ENCODE measurements at regions not wholly inside any gene's neighbourhood (a gene's known extent, or its start where the extent isn't known, plus 50 kb on each side); places are given as distances from the start of the nearest gene placed in this dataset.

DNA sequence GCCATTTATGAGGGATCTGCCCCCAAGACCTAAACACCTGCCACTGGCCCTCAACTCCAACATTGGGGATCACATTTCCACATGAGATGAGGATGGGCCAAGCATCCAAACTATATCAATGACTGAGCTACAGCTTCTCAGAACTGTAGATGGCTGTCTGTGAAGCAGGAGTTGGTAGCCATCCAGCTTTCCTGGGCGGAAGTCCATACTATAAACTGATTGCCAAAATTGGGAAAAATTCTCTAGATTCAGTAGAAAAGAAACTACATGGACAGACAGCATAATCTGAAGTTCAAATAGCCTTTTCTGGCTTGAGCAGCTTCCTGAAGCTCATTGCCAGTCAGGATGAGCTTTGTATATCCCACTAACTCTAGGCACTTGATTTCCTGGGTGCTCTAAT, 214.7 kb upstream of the ZBTB20 start:
- Histone ChIP-seq H3K4me2 (no peak overlapping the region), H3K4me3 (no peak overlapping the region), H3K9ac (no peak overlapping the region), H4K20me1 (no peaks in the 10 kb centered on the region), H3K27ac (no peak overlapping the region), H3K4me1 (peaks cover 0 to 6% (median 0%) of the 10 kb centered on the region in 10 experiments; a peak in 2 of 20 replicates), H3K9me3 (replicated peaks in 1 of 11) (peaks cover 0 to 14% (median 0%) of the 10 kb centered on the region in 11 experiments; a peak in 2 of 22 replicates), H3K36me3 (no peaks in the 10 kb centered on the region), H3K27me3 (no peaks in the 10 kb centered on the region)
- no peak for TF ChIP-seq Cebpa-rat (IDR thresholded peaks at IDR 0.05)

DNA sequence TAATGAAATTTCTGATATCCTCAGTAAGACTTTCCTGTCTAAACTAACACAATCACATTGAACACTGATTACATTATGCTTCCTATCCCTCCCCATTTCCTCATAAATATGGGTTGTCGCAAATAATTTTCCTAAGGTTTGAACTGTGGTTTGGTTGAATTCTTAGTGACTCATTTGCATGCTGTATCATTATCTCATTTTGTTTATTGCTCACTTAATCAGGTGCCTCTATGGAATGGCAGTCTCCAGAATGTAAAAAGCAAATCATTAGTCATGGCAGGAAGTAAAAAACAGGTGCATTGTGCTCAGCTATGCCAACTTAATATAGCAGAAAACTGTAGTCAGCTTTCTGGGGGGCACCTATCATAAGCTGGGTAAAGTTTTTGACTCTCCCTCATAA, 216.0 kb upstream of the ZBTB20 start:
- H4K20me1 ChIP-seq, result no peaks in the 10 kb centered on the region
- TF ChIP-seq Cebpa-rat (IDR thresholded peaks at IDR 0.05), result no peak
- H3K9me3 ChIP-seq (replicated peaks in 1 of 11), result peaks cover 0 to 14% (median 0%) of the 10 kb centered on the region in 11 experiments; a peak in 2 of 22 replicates
- no peak overlapping the region for H3K9ac ChIP-seq
- H3K36me3 ChIP-seq, result no peaks in the 10 kb centered on the region
- H3K4me2 ChIP-seq, result no peak overlapping the region
- no peak overlapping the region for H3K27ac ChIP-seq
- H3K4me3 ChIP-seq, result no peak overlapping the region
- H3K4me1 ChIP-seq, result peaks cover 0 to 6% (median 0%) of the 10 kb centered on the region in 10 experiments; a peak in 2 of 20 replicates
- H3K27me3 ChIP-seq, result no peaks in the 10 kb centered on the region

DNA sequence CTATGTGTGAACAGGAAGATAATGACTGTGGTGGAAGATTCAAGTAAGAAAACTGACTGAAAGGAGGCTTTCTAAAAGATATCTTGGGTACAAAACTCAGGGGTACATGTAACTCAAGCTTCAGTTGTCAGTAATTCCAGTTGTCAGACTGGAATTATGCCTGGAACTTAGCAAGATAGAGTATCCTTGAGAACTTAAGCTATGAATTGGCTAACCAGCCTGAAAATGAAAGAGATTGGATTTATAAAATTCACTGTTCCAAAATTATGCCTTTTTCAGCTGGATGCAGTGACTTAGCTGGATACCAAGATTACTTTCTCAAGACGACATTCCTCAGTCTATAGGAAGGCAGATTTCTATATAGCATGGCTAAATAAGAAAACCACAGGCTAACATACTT, 221.9 kb upstream of the ZBTB20 start:
- H3K4me1 ChIP-seq, result no peaks in the 10 kb centered on the region
- H3K9me3 ChIP-seq (replicated peaks in 1 of 11), result peaks cover 0 to 14% (median 0%) of the 10 kb centered on the region in 11 experiments; a peak in 2 of 22 replicates
- no peak overlapping the region for H3K9ac ChIP-seq
- no peak for TF ChIP-seq Cebpa-rat (IDR thresholded peaks at IDR 0.05)
- no peaks in the 10 kb centered on the region for H3K27me3 ChIP-seq
- H3K36me3 ChIP-seq, result no peaks in the 10 kb centered on the region
- H3K27ac ChIP-seq, result no peak overlapping the region
- no peaks in the 10 kb centered on the region for H4K20me1 ChIP-seq
- H3K4me3 ChIP-seq, result no peak overlapping the region
- no peak overlapping the region for H3K4me2 ChIP-seq

- Histone ChIP-seq H3K9ac (no peak overlapping the region), H3K36me3 (no peaks in the 10 kb centered on the region), H3K27ac (no peak overlapping the region), H3K27me3 (no peaks in the 10 kb centered on the region), H3K4me3 (no peak overlapping the region), H3K4me1 (no peaks in the 10 kb centered on the region), H3K9me3 (replicated peaks in 1 of 11) (0 out of 22 replicates have a peak, but pooled peaks cover 0 to 5% (median 0%) of the 10 kb centered on the region in 11 experiments), H3K4me2 (no peak overlapping the region), H4K20me1 (no peaks in the 10 kb centered on the region)
- no peak for TF ChIP-seq Cebpa-rat (IDR thresholded peaks at IDR 0.05)
Measured at GRCh38 chr3:115375362-115375761, 228.3 kb upstream of the ZBTB20 start.

GRCh38 chr3:115380883-115381572, 233.9 kb upstream of the ZBTB20 start:
- Histone ChIP-seq H3K27me3 (no peaks in the 10 kb centered on the region), H3K4me1 (no peaks in the 10 kb centered on the region), H3K4me3 (no peak overlapping the region), H3K9me3 (replicated peaks in 1 of 11) (0 out of 22 replicates have a peak, but pooled peaks cover 0 to 5% (median 0%) of the 10 kb centered on the region in 11 experiments), H3K27ac (no peak overlapping the region), H4K20me1 (no peaks in the 10 kb centered on the region), H3K9ac (no peak overlapping the region), H3K4me2 (no peak overlapping the region), H3K36me3 (no peaks in the 10 kb centered on the region)
- TF ChIP-seq Cebpa-rat (IDR thresholded peaks at IDR 0.05), result no peak

DNA sequence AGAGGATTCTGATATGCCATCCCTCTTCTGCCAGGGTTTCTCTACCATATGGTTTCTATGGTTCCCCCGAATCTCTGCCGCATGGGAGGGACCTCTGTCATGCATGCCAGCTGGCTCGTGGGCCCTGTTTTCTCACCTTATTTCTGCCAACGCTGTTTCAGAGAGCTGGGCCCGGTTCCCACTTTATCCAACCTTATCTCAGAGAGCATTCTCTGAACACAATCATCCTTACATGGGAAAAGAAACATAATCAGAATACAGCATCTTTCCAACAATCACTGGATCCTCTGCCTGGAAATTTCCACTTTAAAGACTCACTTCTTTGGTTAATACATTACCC, 234.5 kb upstream of the ZBTB20 start:
- Histone ChIP-seq H3K4me1 (no peaks in the 10 kb centered on the region), H3K36me3 (no peaks in the 10 kb centered on the region), H3K27ac (no peak overlapping the region), H3K9ac (no peak overlapping the region), H3K27me3 (no peaks in the 10 kb centered on the region), H3K4me2 (no peak overlapping the region), H4K20me1 (no peaks in the 10 kb centered on the region), H3K4me3 (no peak overlapping the region), H3K9me3 (replicated peaks in 1 of 11) (0 out of 22 replicates have a peak, but pooled peaks cover 0 to 5% (median 0%) of the 10 kb centered on the region in 11 experiments)
- TF ChIP-seq Cebpa-rat (IDR thresholded peaks at IDR 0.05), result no peak

GRCh38 chr3:115381931-115382330, 234.8 kb upstream of the ZBTB20 start:
- Histone ChIP-seq H3K4me1 (no peaks in the 10 kb centered on the region), H3K36me3 (no peaks in the 10 kb centered on the region), H3K9me3 (replicated peaks in 1 of 11) (0 out of 22 replicates have a peak, but pooled peaks cover 0 to 5% (median 0%) of the 10 kb centered on the region in 11 experiments), H3K4me2 (no peak overlapping the region), H3K9ac (no peak overlapping the region), H3K4me3 (no peak overlapping the region), H3K27me3 (no peaks in the 10 kb centered on the region), H4K20me1 (no peaks in the 10 kb centered on the region), H3K27ac (no peak overlapping the region)
- no peak for TF ChIP-seq Cebpa-rat (IDR thresholded peaks at IDR 0.05)

DNA sequence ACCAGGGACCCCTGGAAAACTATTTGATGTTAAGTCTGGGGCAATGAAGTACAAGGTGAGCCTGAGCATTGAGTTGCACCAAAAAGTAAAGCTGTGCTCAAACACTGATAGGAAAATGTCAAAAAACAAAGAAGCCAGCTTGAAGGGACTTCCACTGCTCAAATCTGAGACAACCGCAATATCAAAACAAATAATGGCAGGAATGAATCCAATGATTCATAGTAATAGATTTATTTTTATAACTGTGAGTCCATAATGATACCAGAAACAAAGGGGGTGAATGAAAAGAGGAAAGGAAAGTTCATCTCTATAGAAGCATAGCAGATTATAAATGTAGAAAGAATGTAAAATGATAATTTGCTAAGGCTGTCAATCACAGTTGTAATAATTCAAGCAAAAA, 237.3 kb upstream of the ZBTB20 start:
- Histone ChIP-seq H3K27ac (no peak overlapping the region), H3K27me3 (no peaks in the 10 kb centered on the region), H3K9ac (no peak overlapping the region), H3K4me2 (no peak overlapping the region), H4K20me1 (no peaks in the 10 kb centered on the region), H3K9me3 (replicated peaks in 1 of 11) (0 out of 22 replicates have a peak, but pooled peaks cover 0 to 4% (median 0%) of the 10 kb centered on the region in 11 experiments), H3K36me3 (no peaks in the 10 kb centered on the region), H3K4me3 (no peak overlapping the region), H3K4me1 (no peaks in the 10 kb centered on the region)
- TF ChIP-seq Cebpa-rat (IDR thresholded peaks at IDR 0.05), result no peak

DNA sequence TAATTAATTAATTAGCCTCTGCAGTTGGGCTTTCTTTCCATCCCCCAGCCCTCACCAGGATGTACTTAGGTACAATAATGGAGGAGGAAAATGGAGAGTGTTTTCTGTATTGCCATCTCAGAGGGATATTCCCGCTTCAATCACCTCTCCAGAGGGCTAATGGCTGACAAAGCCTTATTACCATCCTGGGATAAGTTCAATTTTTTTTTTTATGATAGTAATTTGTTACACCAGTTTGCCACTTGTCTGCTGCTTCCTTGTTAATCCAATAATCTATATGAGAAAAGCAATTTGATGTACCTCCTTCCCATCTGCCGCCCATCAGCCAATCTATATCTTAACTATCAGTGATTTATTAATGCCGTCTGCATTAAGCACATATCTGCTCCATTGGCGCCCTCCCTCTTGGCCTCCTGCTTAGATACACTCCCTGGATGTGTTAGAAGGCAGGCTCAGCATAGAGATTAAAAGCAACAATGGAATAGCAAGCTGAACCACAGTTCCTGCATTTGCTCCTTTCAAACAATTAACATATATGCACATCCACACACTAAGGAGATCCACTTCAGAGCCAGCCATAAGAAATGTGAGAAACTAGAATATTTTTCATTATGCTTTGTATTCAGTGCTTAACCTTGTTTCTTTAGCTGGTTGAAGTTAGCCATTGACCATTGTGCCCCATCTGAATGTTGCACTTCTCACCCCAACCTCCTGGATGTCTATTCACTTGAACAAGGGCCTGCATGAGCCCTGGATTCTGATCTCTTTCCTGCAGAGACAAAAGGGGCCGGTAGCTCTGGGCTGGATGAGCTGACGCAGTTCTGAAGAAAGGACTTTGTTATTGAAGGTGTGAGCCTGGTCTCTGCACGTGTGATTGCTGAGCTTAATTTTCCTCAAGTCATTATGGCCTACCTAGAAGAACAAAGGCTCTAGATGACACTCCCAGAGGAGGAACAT, 237.3 kb upstream of the GAP43 start:
- Histone ChIP-seq H3K36me3 (no peaks in the 10 kb centered on the region), H3K9me3 (replicated peaks in 1 of 11) (no peaks in the 10 kb centered on the region), H4K20me1 (no peaks in the 10 kb centered on the region), H3K4me1 (no peaks in the 10 kb centered on the region), H3K9ac (no peak overlapping the region), H3K27me3 (no peaks in the 10 kb centered on the region), H3K4me3 (no peak overlapping the region), H3K4me2 (no peak overlapping the region), H3K27ac (no peak overlapping the region)
- no peak for TF ChIP-seq Cebpa-rat (IDR thresholded peaks at IDR 0.05)
